Progenitor cell of endocrine pancreas (in vitro differentiated cells): ENCODE measurements at regions not wholly inside any gene's neighbourhood (a gene's known extent, or its start where the extent isn't known, plus 50 kb on each side); places are given as distances from the start of the nearest gene placed in this dataset.

Experiments used
- DNase-seq: peaks from one replicate; pipeline ENCODE4 v3.0.0; 2021; ENCODE audit warnings: low spot score; ENCODE audit not compliant: unreplicated experiment
- H3K27ac Mint-ChIP-seq: 2 replicates; pipeline ENCODE4 v1.8.0; 2021; ENCODE audit warnings: mild to moderate bottlenecking, moderate library complexity, mixed read lengths
- H3K27me3 Mint-ChIP-seq: 2 replicates; pipeline ENCODE4 v1.8.0; 2021; ENCODE audit warnings: mixed read lengths
- H3K36me3 Mint-ChIP-seq: 2 replicates; pipeline ENCODE4 v1.8.0; 2022; ENCODE audit warnings: mixed read lengths; ENCODE audit not compliant: insufficient read depth
- H3K4me1 Mint-ChIP-seq: 2 replicates; pipeline ENCODE4 v1.8.0; 2021; ENCODE audit warnings: low read depth, mixed read lengths
- H3K4me3 Mint-ChIP-seq: 2 replicates; pipeline ENCODE4 v1.8.0; 2021; ENCODE audit warnings: low read depth, mild to moderate bottlenecking, moderate library complexity, mixed read lengths
- H3K9me3 Mint-ChIP-seq: 2 replicates; pipeline ENCODE4 v1.8.0; 2021; ENCODE audit warnings: low read depth, mixed read lengths
- CTCF ChIP-seq: fragments of 200-600 bp; sonication (generic); IDR thresholded peaks from one replicate; pipeline ENCODE4 v1.5.0; 2021; ENCODE audit warnings: antibody characterized with exemption, mild to moderate bottlenecking; ENCODE audit not compliant: unreplicated experiment

- Mint-ChIP-seq H3K9me3 (peaks cover 3% of the 10 kb centered on the region), H3K36me3 (no peaks in the 10 kb centered on the region), H3K4me3 (no peak overlapping the region), H3K27me3 (peaks cover 3% of the 10 kb centered on the region), H3K4me1 (no peaks in the 10 kb centered on the region), H3K27ac (no peak overlapping the region)
- TF ChIP-seq CTCF = no peak
- DNase-seq = no peak
These were observed 149.3 kb downstream of the EBLN2 start for GRCh38 chr3:73210759-73211158.

- Mint-ChIP-seq H3K9me3 (peaks cover 3% of the 10 kb centered on the region), H3K4me3 (no peak overlapping the region), H3K36me3 (no peaks in the 10 kb centered on the region), H3K4me1 (no peaks in the 10 kb centered on the region), H3K27ac (no peak overlapping the region), H3K27me3 (peaks cover 3% of the 10 kb centered on the region)
- no peak for DNase-seq
- no peak for TF ChIP-seq CTCF
These were observed 151.2 kb downstream of the EBLN2 start for GRCh38 chr3:73212683-73213082.

- Mint-ChIP-seq H3K4me1 (no peaks in the 10 kb centered on the region), H3K36me3 (no peaks in the 10 kb centered on the region), H3K27me3 (peaks cover 6% of the 10 kb centered on the region), H3K9me3 (peaks cover 3% of the 10 kb centered on the region), H3K27ac (no peak overlapping the region), H3K4me3 (no peak overlapping the region)
- DNase-seq = no peak
- no peak for TF ChIP-seq CTCF
These were observed 152.4 kb downstream of the EBLN2 start for GRCh38 chr3:73213896-73214295.

GRCh38 chr3:73214846-73215245, 153.4 kb downstream of the EBLN2 start:
- Mint-ChIP-seq H3K36me3 (no peaks in the 10 kb centered on the region), H3K4me3 (no peak overlapping the region), H3K4me1 (no peaks in the 10 kb centered on the region), H3K9me3 (peaks cover 3% of the 10 kb centered on the region), H3K27ac (no peak overlapping the region), H3K27me3 (peaks cover 6% of the 10 kb centered on the region)
- no peak for DNase-seq
- no peak for TF ChIP-seq CTCF

- peaks cover 3% of the 10 kb centered on the region for H3K9me3 Mint-ChIP-seq
- no peak overlapping the region for H3K4me3 Mint-ChIP-seq
- H3K36me3 Mint-ChIP-seq = no peaks in the 10 kb centered on the region
- no peak for DNase-seq
- H3K27me3 Mint-ChIP-seq = peaks cover 6% of the 10 kb centered on the region
- H3K4me1 Mint-ChIP-seq = no peaks in the 10 kb centered on the region
- H3K27ac Mint-ChIP-seq = no peak overlapping the region
- TF ChIP-seq CTCF = no peak
These were observed 153.8 kb downstream of the EBLN2 start for GRCh38 chr3:73215281-73215680.

GRCh38 chr3:73215901-73216300, 154.4 kb downstream of the EBLN2 start:
- Mint-ChIP-seq H3K36me3 (no peaks in the 10 kb centered on the region), H3K27ac (no peak overlapping the region), H3K4me3 (no peak overlapping the region), H3K9me3 (peaks cover 3% of the 10 kb centered on the region), H3K27me3 (peaks cover 6% of the 10 kb centered on the region), H3K4me1 (no peaks in the 10 kb centered on the region)
- no peak for DNase-seq
- TF ChIP-seq CTCF = no peak
